Mucosa of descending colon (tissue), 3 donors: ENCODE measurements at regions not wholly inside any gene's neighbourhood (a gene's known extent, or its start where the extent isn't known, plus 50 kb on each side); places are given as distances from the start of the nearest gene placed in this dataset.

Experiments
- ATAC-seq: fragments of 200-7000 bp; cut with Tn5 transposase; one replicate; pipeline ENCODE4 v1.9.1; 2020; ENCODE audit warnings: mild to moderate bottlenecking, moderate library complexity
- DNase-seq, 3 donors: peaks; one replicate each; pipeline ENCODE4 v3.0.0-alpha.2; 2020
- H3K36me3 ChIP-seq: fragments of 200-600 bp; one replicate; pipeline ENCODE4 v1.8.0; 2021; ENCODE audit warnings: low read depth, mild to moderate bottlenecking
- H3K4me1 ChIP-seq: fragments of 200-600 bp; one replicate; pipeline ENCODE4 v1.8.0; 2021; ENCODE audit warnings: low read depth, mild to moderate bottlenecking
- H3K4me3 ChIP-seq: fragments of 200-600 bp; one replicate; pipeline ENCODE4 v1.8.0; 2021; ENCODE audit warnings: mild to moderate bottlenecking
- H3K9me3 ChIP-seq: fragments of 200-600 bp; one replicate; pipeline ENCODE4 v1.8.0; 2021; ENCODE audit warnings: mild to moderate bottlenecking
- intact Hi-C, 2 donors: fragments of 100-400 bp; cut with DNase I in 1 of 2; cut with micrococcal nuclease in 1 of 2; formaldehyde crosslinking; loops; one replicate each; pipeline versions ENCODE4 v1.11.0 to v1.11.1; 2022; cut with DNase I, micrococcal nuclease
- TF ChIP-seq, protein P1 (sequence below): fragments of 200-600 bp; IDR thresholded peaks from one replicate; pipeline ENCODE4 v1.8.0; 2022; ENCODE audit warnings: antibody characterized with exemption, mild to moderate bottlenecking
- donor health status: DM: no; HTN: no; CAD: no; lungs with moderate emphysema.
- donor health status: DM: no; HTN: no; CAD: no.
- donor health status: DM: no; HTN: yes; CAD: no.

DNA sequence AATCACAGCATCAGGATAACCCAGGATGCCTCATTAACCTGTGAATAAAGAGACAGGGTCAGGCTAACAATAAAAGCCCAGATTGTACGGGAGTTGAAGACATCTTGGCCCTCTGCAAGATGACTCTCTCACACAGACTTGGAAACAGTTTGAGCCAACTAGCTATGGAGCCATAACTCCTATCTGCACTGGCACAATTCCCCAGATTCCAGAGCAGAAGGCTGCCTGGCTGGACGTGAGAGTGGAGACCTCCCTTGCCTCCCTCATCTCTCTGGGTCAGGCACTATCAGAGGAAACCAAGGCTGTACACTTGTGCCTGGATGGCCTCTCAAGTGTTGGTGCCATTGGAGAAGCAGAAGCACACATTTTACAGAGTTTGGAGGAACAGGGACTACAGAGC, 312.6 kb downstream of the THBS2 start:
- no peaks in the 10 kb centered on the region for H3K9me3 ChIP-seq
- intact Hi-C loops = no loop called here
- no peaks in the 10 kb centered on the region for H3K4me1 ChIP-seq
- DNase-seq = no peak
- H3K36me3 ChIP-seq = no peaks in the 10 kb centered on the region
- TF ChIP-seq, protein P1, sequence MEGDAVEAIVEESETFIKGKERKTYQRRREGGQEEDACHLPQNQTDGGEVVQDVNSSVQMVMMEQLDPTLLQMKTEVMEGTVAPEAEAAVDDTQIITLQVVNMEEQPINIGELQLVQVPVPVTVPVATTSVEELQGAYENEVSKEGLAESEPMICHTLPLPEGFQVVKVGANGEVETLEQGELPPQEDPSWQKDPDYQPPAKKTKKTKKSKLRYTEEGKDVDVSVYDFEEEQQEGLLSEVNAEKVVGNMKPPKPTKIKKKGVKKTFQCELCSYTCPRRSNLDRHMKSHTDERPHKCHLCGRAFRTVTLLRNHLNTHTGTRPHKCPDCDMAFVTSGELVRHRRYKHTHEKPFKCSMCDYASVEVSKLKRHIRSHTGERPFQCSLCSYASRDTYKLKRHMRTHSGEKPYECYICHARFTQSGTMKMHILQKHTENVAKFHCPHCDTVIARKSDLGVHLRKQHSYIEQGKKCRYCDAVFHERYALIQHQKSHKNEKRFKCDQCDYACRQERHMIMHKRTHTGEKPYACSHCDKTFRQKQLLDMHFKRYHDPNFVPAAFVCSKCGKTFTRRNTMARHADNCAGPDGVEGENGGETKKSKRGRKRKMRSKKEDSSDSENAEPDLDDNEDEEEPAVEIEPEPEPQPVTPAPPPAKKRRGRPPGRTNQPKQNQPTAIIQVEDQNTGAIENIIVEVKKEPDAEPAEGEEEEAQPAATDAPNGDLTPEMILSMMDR = no peak
- no peak for ATAC-seq
- no peak overlapping the region for H3K4me3 ChIP-seq

DNA sequence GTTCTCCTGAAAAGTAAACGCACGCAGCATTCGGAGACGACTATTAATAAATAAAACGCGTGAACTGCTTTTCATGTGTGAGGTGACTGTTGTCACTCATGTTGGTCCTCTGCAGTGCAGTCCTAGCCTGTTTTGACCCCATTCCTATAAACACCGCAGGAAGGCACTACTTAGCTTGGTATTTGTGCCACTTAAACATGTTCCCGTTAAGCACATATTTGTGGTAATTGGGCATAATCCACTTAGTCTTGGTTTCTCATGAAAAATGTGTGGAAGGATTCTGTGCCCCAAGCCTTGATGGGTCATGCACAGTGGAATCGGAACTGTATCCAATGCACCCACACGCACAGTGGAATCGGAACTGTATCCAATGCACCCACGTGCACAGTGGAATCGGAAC, 313.9 kb downstream of the THBS2 start:
- TF ChIP-seq, protein P1 = no peak
- intact Hi-C loops = no loop called here
- no peak for ATAC-seq
- H3K36me3 ChIP-seq = no peaks in the 10 kb centered on the region
- no peak overlapping the region for H3K4me3 ChIP-seq
- no peak for DNase-seq
- H3K9me3 ChIP-seq = no peaks in the 10 kb centered on the region
- H3K4me1 ChIP-seq = no peaks in the 10 kb centered on the region

DNA sequence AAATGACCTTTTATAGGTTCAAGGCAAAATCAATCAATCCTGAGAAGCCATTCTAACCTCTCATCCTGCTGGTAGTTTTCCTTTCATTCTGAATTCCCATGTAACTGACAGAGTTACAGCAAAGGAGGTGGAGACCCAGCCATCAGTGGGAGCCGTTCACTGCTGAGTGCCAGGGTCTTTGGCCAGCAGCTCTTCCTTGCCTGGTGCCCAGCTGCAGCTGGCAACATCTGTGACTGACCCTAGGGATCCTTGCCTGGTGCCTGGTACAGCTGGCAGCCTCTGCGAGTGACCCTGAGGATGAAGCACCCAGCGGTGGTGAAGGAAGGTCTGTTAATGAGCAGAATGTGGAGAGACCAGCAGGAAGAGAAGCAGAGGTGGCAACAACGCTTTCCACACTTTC, 314.6 kb downstream of the THBS2 start:
- Histone ChIP-seq H3K9me3 (no peaks in the 10 kb centered on the region), H3K36me3 (no peaks in the 10 kb centered on the region), H3K4me1 (no peaks in the 10 kb centered on the region), H3K4me3 (no peak overlapping the region)
- TF ChIP-seq, protein P1 = no peak
- intact Hi-C loops = no loop called here
- ATAC-seq (no peak), DNase-seq (no peak)

DNA sequence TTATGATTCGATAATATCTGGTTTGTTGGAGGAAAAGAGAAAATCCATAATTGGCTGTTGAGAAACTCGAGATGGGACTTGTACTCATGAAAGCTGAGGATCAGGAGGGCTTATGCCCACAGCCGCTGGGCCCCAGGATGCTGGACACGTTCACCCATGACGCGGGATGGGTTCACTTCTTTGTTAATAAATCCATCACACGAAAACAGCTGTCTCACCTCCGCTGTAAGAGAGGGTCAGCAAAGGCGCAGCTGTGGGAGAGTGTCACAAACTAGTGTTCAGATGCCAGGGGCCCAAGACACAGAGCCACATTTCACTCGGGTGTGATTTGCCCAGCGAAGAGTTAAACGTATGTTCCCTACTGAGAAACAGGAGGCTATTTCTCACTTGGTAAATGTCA, 315.1 kb downstream of the THBS2 start:
- H3K4me1 ChIP-seq = no peaks in the 10 kb centered on the region
- no peak for ATAC-seq
- intact Hi-C loops = no loop called here
- H3K36me3 ChIP-seq = no peaks in the 10 kb centered on the region
- H3K9me3 ChIP-seq = no peaks in the 10 kb centered on the region
- no peak overlapping the region for H3K4me3 ChIP-seq
- TF ChIP-seq, protein P1 = no peak
- no peak for DNase-seq

DNA sequence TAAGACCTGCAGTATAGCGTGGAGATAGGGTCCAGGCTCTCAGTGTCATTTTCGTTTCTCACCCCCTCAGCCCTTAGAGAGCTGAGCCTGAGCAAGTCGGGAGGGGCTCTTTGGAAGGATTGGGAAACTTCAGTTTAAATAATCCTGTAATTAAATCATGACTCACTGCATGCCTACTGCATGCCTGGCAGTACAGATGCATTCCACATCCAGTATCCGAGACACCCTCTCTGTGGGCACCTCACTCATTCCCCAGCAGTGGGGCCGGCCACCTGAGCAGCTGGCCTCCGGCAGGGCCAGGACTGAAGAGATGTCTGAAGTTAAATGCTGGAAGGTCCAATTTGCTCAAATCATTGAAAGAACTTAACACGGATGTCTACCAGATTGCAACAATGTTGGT, 316.6 kb downstream of the THBS2 start:
- no peaks in the 10 kb centered on the region for H3K4me1 ChIP-seq
- DNase-seq (no peak), ATAC-seq (peak; percentile 41)
- no peaks in the 10 kb centered on the region for H3K9me3 ChIP-seq
- TF ChIP-seq, protein P1 = no peak
- intact Hi-C loops = no loop called here
- H3K36me3 ChIP-seq = no peaks in the 10 kb centered on the region
- no peak overlapping the region for H3K4me3 ChIP-seq

DNA sequence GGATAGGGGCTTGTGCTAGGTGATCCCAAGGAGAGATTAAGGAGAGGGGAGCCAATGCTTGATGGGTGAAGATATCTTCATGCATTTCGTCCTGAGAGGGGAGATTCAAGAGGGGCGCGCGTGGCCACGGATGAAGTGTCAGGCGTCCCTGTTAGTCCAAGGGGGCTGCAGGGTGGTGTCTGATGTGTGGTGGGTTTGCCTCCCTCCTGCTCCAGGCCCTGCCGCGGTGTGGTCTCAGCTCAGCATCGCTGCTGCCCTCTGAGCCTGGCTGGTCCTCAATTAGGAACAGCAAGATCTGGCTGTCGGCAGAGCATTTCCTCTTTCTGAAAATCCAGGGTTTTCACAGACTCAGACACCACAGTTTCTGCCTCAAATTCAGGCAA, 318.0 kb downstream of the THBS2 start:
- Histone ChIP-seq H3K4me1 (no peaks in the 10 kb centered on the region), H3K9me3 (no peaks in the 10 kb centered on the region), H3K36me3 (no peaks in the 10 kb centered on the region), H3K4me3 (no peak overlapping the region)
- TF ChIP-seq, protein P1 = no peak
- DNase-seq (no peak), ATAC-seq (no peak)
- intact Hi-C loops = no loop called here
